ENCODE measurements at regions not wholly inside any gene's neighbourhood (a gene's known extent, or its start where the extent isn't known, plus 50 kb on each side); places are given as distances from the start of the nearest gene placed in this dataset.

DNA sequence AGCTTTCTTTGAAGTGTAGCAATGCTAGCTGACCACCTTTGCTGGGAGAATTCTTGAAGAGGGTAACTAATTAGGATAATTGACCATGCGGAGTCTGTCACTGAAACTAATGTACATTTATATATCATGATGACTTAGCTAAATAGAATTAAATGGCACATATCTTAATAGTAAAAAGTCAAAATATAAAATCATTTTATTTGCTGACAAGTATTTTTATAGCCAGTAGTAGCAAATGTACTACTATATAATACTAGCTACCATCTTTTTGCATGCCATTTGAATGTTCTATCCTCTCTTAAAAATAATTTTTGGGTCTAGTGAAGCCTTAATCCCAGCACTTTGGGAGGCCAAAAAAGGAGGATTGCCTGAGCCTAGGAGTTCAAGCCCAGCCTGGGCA, 605.8 kb upstream of the COX7C start:
- no peak overlapping the region for H2BK5ac ChIP-seq (ENCODE audit: low read depth, low read length)
- CTCF ChIA-PET (ENCODE audit: partially characterized antibody), result no interaction called here
- FAIRE-seq (no peak), DNase-seq (ENCODE audit: low read depth in 1 of 2, low spot score in 2 of 2) (no peak)
- TF ChIP-seq POU5F1 (IDR thresholded peaks at IDR 0.05; ENCODE audit: low read depth, low read length) (no peak), JUND (IDR thresholded peaks at IDR 0.05; ENCODE audit: low read length) (no peak), TEAD4 (IDR thresholded peaks at IDR 0.05; ENCODE audit: low read depth, low read length) (no peak), EGR1 (IDR thresholded peaks at IDR 0.05; ENCODE audit: borderline replicate concordance, low read depth, low read length) (no peak), EP300 (IDR thresholded peaks at IDR 0.05; ENCODE audit: borderline replicate concordance in 1 of 2, low read depth in 2 of 2, low read length in 2 of 2) (no peak), SIX5 (IDR thresholded peaks at IDR 0.05; ENCODE audit: low read depth, low read length) (no peak), FOSL1 (IDR thresholded peaks at IDR 0.05; ENCODE audit: insufficient read depth, low read depth, low read length) (no peak), NRF1 (IDR thresholded peaks at IDR 0.05; ENCODE audit: low read depth, low read length) (no peak), CEBPB (IDR thresholded peaks at IDR 0.05; ENCODE audit: low read depth, low read length) (no peak), HDAC2 (IDR thresholded peaks at IDR 0.05; ENCODE audit: borderline replicate concordance in 1 of 2, low read depth in 2 of 2, low read length in 2 of 2) (no peak), RBBP5 (IDR thresholded peaks at IDR 0.05; ENCODE audit: borderline replicate concordance, low read depth, low read length) (no peak)
- TF ChIP-seq, protein P1, sequence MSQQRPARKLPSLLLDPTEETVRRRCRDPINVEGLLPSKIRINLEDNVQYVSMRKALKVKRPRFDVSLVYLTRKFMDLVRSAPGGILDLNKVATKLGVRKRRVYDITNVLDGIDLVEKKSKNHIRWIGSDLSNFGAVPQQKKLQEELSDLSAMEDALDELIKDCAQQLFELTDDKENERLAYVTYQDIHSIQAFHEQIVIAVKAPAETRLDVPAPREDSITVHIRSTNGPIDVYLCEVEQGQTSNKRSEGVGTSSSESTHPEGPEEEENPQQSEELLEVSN (IDR thresholded peaks at IDR 0.05), result no peak
- TF ChIP-seq, protein P2, sequence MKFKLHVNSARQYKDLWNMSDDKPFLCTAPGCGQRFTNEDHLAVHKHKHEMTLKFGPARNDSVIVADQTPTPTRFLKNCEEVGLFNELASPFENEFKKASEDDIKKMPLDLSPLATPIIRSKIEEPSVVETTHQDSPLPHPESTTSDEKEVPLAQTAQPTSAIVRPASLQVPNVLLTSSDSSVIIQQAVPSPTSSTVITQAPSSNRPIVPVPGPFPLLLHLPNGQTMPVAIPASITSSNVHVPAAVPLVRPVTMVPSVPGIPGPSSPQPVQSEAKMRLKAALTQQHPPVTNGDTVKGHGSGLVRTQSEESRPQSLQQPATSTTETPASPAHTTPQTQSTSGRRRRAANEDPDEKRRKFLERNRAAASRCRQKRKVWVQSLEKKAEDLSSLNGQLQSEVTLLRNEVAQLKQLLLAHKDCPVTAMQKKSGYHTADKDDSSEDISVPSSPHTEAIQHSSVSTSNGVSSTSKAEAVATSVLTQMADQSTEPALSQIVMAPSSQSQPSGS (IDR thresholded peaks at IDR 0.05; ENCODE audit: low read length), result no peak
- no peaks in the 10 kb centered on the region for H3K23me2 ChIP-seq (ENCODE audit: low read depth, low read length)
- no peak overlapping the region for H3K14ac ChIP-seq (ENCODE audit: insufficient read length)
- H2AFZ ChIP-seq (ENCODE audit: low read length), result no peak overlapping the region
- no peak overlapping the region for H2BK15ac ChIP-seq (ENCODE audit: low read length)
- H4K5ac ChIP-seq (ENCODE audit: insufficient read length, low read depth, low read length), result no peak overlapping the region
- WGBS, 2 experiments (ENCODE audit: extremely low coverage in 1 of 2, insufficient coverage in 1 of 2, insufficient read length in 1 of 2, insufficient replicate concordance in 2 of 2, low coverage in 1 of 2, low lambda C conversion rate in 2 of 2, missing lambda C conversion rate in 1 of 2), result 93% methylated on average over 1 of the region's 1 CpG; no CpG with 5 or more reads in 1 of the 2 experiments
- H2BK20ac ChIP-seq (ENCODE audit: low read length), result no peak overlapping the region
- no peak overlapping the region; the same call in 1 of the 2 replicates for H4K8ac ChIP-seq (ENCODE audit: extremely low read depth, insufficient read depth, low read length)
- H2BK120ac ChIP-seq (replicated peaks; ENCODE audit: low read depth, low read length), result no peak overlapping the region
- no peaks in the 10 kb centered on the region for H3K79me2 ChIP-seq (ENCODE audit: control insufficient read depth in 1 of 2, insufficient read depth in 2 of 2, low read length in 2 of 2)
- no peak overlapping the region for H3K23ac ChIP-seq (ENCODE audit: insufficient read length)
- H3K56ac ChIP-seq (replicated peaks; ENCODE audit: insufficient read length, low read depth, low read length), result no peak overlapping the region
- H3K4ac ChIP-seq (replicated peaks; ENCODE audit: insufficient read length, low read depth, low read length), result no peak overlapping the region
- H2AK5ac ChIP-seq (ENCODE audit: low read depth, low read length), result no peak overlapping the region
- H4K91ac ChIP-seq (replicated peaks; ENCODE audit: insufficient read length, low read length), result no peak overlapping the region
- no peak overlapping the region for H3K4me2 ChIP-seq (ENCODE audit: insufficient read depth in 1 of 2, low read depth in 2 of 2, low read length in 2 of 2)
- no peak overlapping the region for H2BK12ac ChIP-seq (ENCODE audit: low read depth, low read length)
- H3K36me3 ChIP-seq (ENCODE audit: control insufficient read depth in 2 of 4, insufficient read depth in 4 of 4, low read length in 3 of 4), result no peaks in the 10 kb centered on the region
- H3K4me3 ChIP-seq (ENCODE audit: extremely low read depth in 1 of 4, insufficient read depth in 2 of 4, low read depth in 3 of 4, low read length in 4 of 4), result no peak overlapping the region
- no peaks in the 10 kb centered on the region for H3K27me3 ChIP-seq (replicated peaks in 1 of 4; ENCODE audit: control insufficient read depth in 3 of 4, extremely low read depth in 1 of 4, insufficient read depth in 3 of 4, low read length in 3 of 4)
- H3K27ac ChIP-seq (ENCODE audit: low read depth, low read length), result no peak overlapping the region
- no peak overlapping the region for H3K18ac ChIP-seq (ENCODE audit: extremely low read depth, low read length)
- H3K9ac ChIP-seq (replicated peaks in 1 of 4; ENCODE audit: extremely low read depth in 1 of 4, low read depth in 3 of 4, low read length in 3 of 4), result no peak overlapping the region
- no peaks in the 10 kb centered on the region for H3K4me1 ChIP-seq (replicated peaks in 1 of 4; ENCODE audit: control insufficient read depth in 3 of 4, insufficient read depth in 4 of 4, low read length in 3 of 4)
- H4K20me1 ChIP-seq (replicated peaks in 1 of 2; ENCODE audit: control insufficient read depth in 1 of 2, insufficient read depth in 2 of 2, low read length in 2 of 2), result no peaks in the 10 kb centered on the region
- POLR2A ChIA-PET (ENCODE audit: partially characterized antibody), result no interaction called here
- 0 out of 4 replicates have a peak, but pooled peaks cover 0 to 4% of the 10 kb centered on the region in 2 experiments for H3K9me3 ChIP-seq (ENCODE audit: insufficient read depth in 2 of 2, low read depth in 1 of 2, low read length in 1 of 2)
- H3K79me1 ChIP-seq (ENCODE audit: low read depth, low read length), result no peaks in the 10 kb centered on the region

Data from H1 (cell line).